Naive thymus-derived CD4-positive, alpha-beta T cell (primary cell): ENCODE measurements at regions not wholly inside any gene's neighbourhood (a gene's known extent, or its start where the extent isn't known, plus 50 kb on each side); places are given as distances from the start of the nearest gene placed in this dataset.

Experiments
- ATAC-seq: fragments of 150-1000 bp; cut with Tn5 transposase; 2 replicates; pipeline ENCODE4 v1.10.0; 2021; ENCODE audit warnings: mild to moderate bottlenecking, moderate library complexity
- CTCF ChIA-PET: fragments of 350-600 bp; sonication (Branson Sonifier 250); formaldehyde crosslinking; loops from one replicate; lab custom pipeline; 2021; ENCODE audit warnings: antibody characterized with exemption; lab: Charles Lee
- POLR2A ChIA-PET: fragments of 350-600 bp; sonication (Branson Sonifier 250); formaldehyde crosslinking; loops from one replicate; lab custom pipeline; 2021; ENCODE audit warnings: antibody characterized with exemption, inconsistent platforms; lab: Charles Lee
- DNase-seq, 9 donors: peaks; one replicate each; pipeline versions ENCODE4 v3.0.0 to v3.0.0-alpha.2; 2020 to 2022; ENCODE audit warnings: mixed read lengths in 1 of 9
- H3K27ac ChIP-seq: one replicate; pipeline ENCODE4 v1.7.0; 2013; ENCODE audit warnings: mild to moderate bottlenecking, low read depth, low read length, moderate library complexity
- H3K27me3 ChIP-seq, 2 donors: one replicate each; pipeline ENCODE4 v1.7.0; 2013; ENCODE audit warnings: low read length in 2 of 2, mild to moderate bottlenecking in 2 of 2, moderate library complexity in 2 of 2; ENCODE audit not compliant: control insufficient read depth in 2 of 2, insufficient read depth in 2 of 2
- H3K36me3 ChIP-seq, 3 experiments: 1 replicate in 2 of 3; 2 replicates in 1 of 3; pipeline ENCODE4 v1.7.0; 2013; ENCODE audit warnings: low read length in 3 of 3, mild to moderate bottlenecking in 3 of 3, moderate library complexity in 1 of 3; ENCODE audit not compliant: insufficient read depth in 3 of 3, control insufficient read depth in 2 of 3
- H3K4me1 ChIP-seq, 2 donors: one replicate each; pipeline ENCODE4 v1.7.0; 2013; ENCODE audit warnings: low read length in 2 of 2, mild to moderate bottlenecking in 2 of 2, moderate library complexity in 1 of 2; ENCODE audit not compliant: control insufficient read depth in 2 of 2, insufficient read depth in 2 of 2
- H3K4me3 ChIP-seq: 2 replicates; pipeline ENCODE4 v1.7.0; 2013; ENCODE audit warnings: mild to moderate bottlenecking, low read length
- H3K9me3 ChIP-seq, 3 experiments: 1 replicate in 2 of 3; 2 replicates in 1 of 3; pipeline ENCODE4 v1.7.0; 2013; ENCODE audit warnings: low read length in 3 of 3; ENCODE audit not compliant: control insufficient read depth in 2 of 3
- H3K27ac Mint-ChIP-seq, 9 donors: one replicate each; pipeline ENCODE4 v1.8.0; 2020 to 2022; ENCODE audit warnings: mixed read lengths in 9 of 9, mild to moderate bottlenecking in 8 of 9, moderate library complexity in 5 of 9, inconsistent platforms in 2 of 9
- H3K27me3 Mint-ChIP-seq, 5 donors: one replicate each; pipeline ENCODE4 v1.8.0; 2021 to 2022; ENCODE audit warnings: mixed read lengths in 5 of 5, mild to moderate bottlenecking in 1 of 5
- H3K36me3 Mint-ChIP-seq, 5 donors: one replicate each; pipeline ENCODE4 v1.8.0; 2020 to 2022; ENCODE audit warnings: mixed read lengths in 5 of 5, mild to moderate bottlenecking in 3 of 5, inconsistent platforms in 1 of 5
- H3K4me1 Mint-ChIP-seq, 7 donors: one replicate each; pipeline ENCODE4 v1.8.0; 2020 to 2022; ENCODE audit warnings: mixed read lengths in 7 of 7, mild to moderate bottlenecking in 3 of 7, inconsistent platforms in 1 of 7
- H3K4me3 Mint-ChIP-seq, 10 donors: one replicate each; pipeline ENCODE4 v1.8.0; 2020 to 2022; ENCODE audit warnings: mild to moderate bottlenecking in 10 of 10, mixed read lengths in 10 of 10, moderate library complexity in 6 of 10, inconsistent platforms in 2 of 10
- H3K9me3 Mint-ChIP-seq, 11 donors: one replicate each; pipeline ENCODE4 v1.8.0; 2020 to 2022; ENCODE audit warnings: mixed read lengths in 11 of 11, mild to moderate bottlenecking in 4 of 11, inconsistent platforms in 1 of 11, moderate library complexity in 1 of 11
- intact Hi-C, 2 donors: fragments of 100-400 bp; cut with micrococcal nuclease; formaldehyde crosslinking; loops; one replicate each; pipeline ENCODE4 v1.15.1; 2023

GRCh38 chr12:46107591-46107990 is 117.2 kb upstream of the SCAF11 start:
- Mint-ChIP-seq H3K27me3 (peaks cover 0 to 10% (median 0%) of the 10 kb centered on the region in 5 donors), H3K36me3 (peaks cover 0 to 8% (median 4%) of the 10 kb centered on the region in 5 donors), H3K27ac (no peak overlapping the region), H3K4me1 (no peaks in the 10 kb centered on the region), H3K9me3 (peaks cover 0 to 16% (median 8%) of the 10 kb centered on the region in 11 donors), H3K4me3 (no peak overlapping the region)
- H3K4me1 ChIP-seq: no peaks in the 10 kb centered on the region
- H3K36me3 ChIP-seq: no peaks in the 10 kb centered on the region
- H3K4me3 ChIP-seq: no peak overlapping the region
- no peaks in the 10 kb centered on the region for H3K27me3 ChIP-seq
- ATAC-seq (no peak), DNase-seq (no peak)
- intact Hi-C loops: no loop called here
- H3K27ac ChIP-seq: no peak overlapping the region
- CTCF ChIA-PET: no interaction called here
- POLR2A ChIA-PET: no interaction called here
- no peaks in the 10 kb centered on the region for H3K9me3 ChIP-seq

GRCh38 chr12:46105735-46106134 is 115.4 kb upstream of the SCAF11 start:
- no peaks in the 10 kb centered on the region for H3K4me1 ChIP-seq
- ATAC-seq (no peak), DNase-seq (no peak)
- intact Hi-C loops: no loop called here
- Mint-ChIP-seq H3K4me1 (no peaks in the 10 kb centered on the region), H3K27me3 (peaks cover 0 to 5% (median 0%) of the 10 kb centered on the region in 5 donors), H3K4me3 (no peak overlapping the region), H3K9me3 (no peaks in the 10 kb centered on the region), H3K36me3 (no peaks in the 10 kb centered on the region), H3K27ac (no peak overlapping the region)
- H3K27ac ChIP-seq: no peak overlapping the region
- POLR2A ChIA-PET: no interaction called here
- CTCF ChIA-PET: no interaction called here
- no peak overlapping the region for H3K4me3 ChIP-seq
- H3K36me3 ChIP-seq: no peaks in the 10 kb centered on the region
- H3K9me3 ChIP-seq: no peaks in the 10 kb centered on the region
- no peaks in the 10 kb centered on the region for H3K27me3 ChIP-seq

- no peaks in the 10 kb centered on the region for H3K4me1 ChIP-seq
- H3K9me3 ChIP-seq: no peaks in the 10 kb centered on the region
- no peak overlapping the region for H3K4me3 ChIP-seq
- intact Hi-C loops: no loop called here
- H3K27me3 ChIP-seq: no peaks in the 10 kb centered on the region
- H3K9me3 Mint-ChIP-seq: peaks cover 0 to 2% (median 0%) of the 10 kb centered on the region in 11 donors
- ATAC-seq: no peak
- POLR2A ChIA-PET: interaction anchor here (0.8 kb wide), 1 partner anchor 159 kb away, joined by 3 read pairs; no protein-coding TSS in a partner anchor
- no peak overlapping the region for H3K4me3 Mint-ChIP-seq
- no peaks in the 10 kb centered on the region for H3K4me1 Mint-ChIP-seq
- no peaks in the 10 kb centered on the region for H3K36me3 ChIP-seq
- no peak overlapping the region for H3K27ac ChIP-seq
- no peaks in the 10 kb centered on the region for H3K36me3 Mint-ChIP-seq
- CTCF ChIA-PET: no interaction called here
- peaks cover 0 to 9% (median 0%) of the 10 kb centered on the region in 5 donors for H3K27me3 Mint-ChIP-seq
- no peak overlapping the region for H3K27ac Mint-ChIP-seq
- no peak for DNase-seq
Observed at GRCh38 chr12:46103559-46104383, 113.4 kb upstream of the SCAF11 start.

- no peak overlapping the region for H3K27ac ChIP-seq
- POLR2A ChIA-PET: no interaction called here
- H3K4me1 ChIP-seq: no peaks in the 10 kb centered on the region
- no peak overlapping the region for H3K4me3 Mint-ChIP-seq
- ATAC-seq (no peak), DNase-seq (no peak)
- CTCF ChIA-PET: no interaction called here
- H3K36me3 ChIP-seq: no peaks in the 10 kb centered on the region
- H3K27ac Mint-ChIP-seq: no peak overlapping the region
- peaks cover 0 to 18% (median 12%) of the 10 kb centered on the region in 5 donors for H3K27me3 Mint-ChIP-seq
- H3K4me3 ChIP-seq: no peak overlapping the region
- no peaks in the 10 kb centered on the region for H3K9me3 ChIP-seq
- H3K9me3 Mint-ChIP-seq: peaks cover 0 to 14% (median 2%) of the 10 kb centered on the region in 11 donors
- H3K4me1 Mint-ChIP-seq: no peaks in the 10 kb centered on the region
- H3K27me3 ChIP-seq: no peaks in the 10 kb centered on the region
- H3K36me3 Mint-ChIP-seq: no peaks in the 10 kb centered on the region
- intact Hi-C loops: no loop called here
Observed at GRCh38 chr12:46101485-46101869, 111.1 kb upstream of the SCAF11 start.

GRCh38 chr12:46100551-46101484 is 110.4 kb upstream of the SCAF11 start:
- no peak overlapping the region for H3K27ac Mint-ChIP-seq
- Histone ChIP-seq H3K27me3 (no peaks in the 10 kb centered on the region), H3K4me1 (no peaks in the 10 kb centered on the region), H3K9me3 (no peaks in the 10 kb centered on the region), H3K27ac (no peak overlapping the region), H3K4me3 (no peak overlapping the region), H3K36me3 (no peaks in the 10 kb centered on the region)
- peaks cover 0 to 23% (median 16%) of the 10 kb centered on the region in 5 donors for H3K27me3 Mint-ChIP-seq
- ChIA-PET CTCF (no interaction called here), POLR2A (no interaction called here)
- no peak for DNase-seq
- intact Hi-C loops: no loop called here
- peaks cover 0 to 18% (median 2%) of the 10 kb centered on the region in 11 donors for H3K9me3 Mint-ChIP-seq
- no peak for ATAC-seq
- H3K36me3 Mint-ChIP-seq: no peaks in the 10 kb centered on the region
- no peaks in the 10 kb centered on the region for H3K4me1 Mint-ChIP-seq
- no peak overlapping the region for H3K4me3 Mint-ChIP-seq

GRCh38 chr12:46089414-46090162 is 99.2 kb upstream of the SCAF11 start:
- Mint-ChIP-seq H3K4me1 (no peaks in the 10 kb centered on the region), H3K27ac (no peak overlapping the region)

More at GRCh38 chr12:46089414-46090162, 99.2 kb upstream of the SCAF11 start:
- Mint-ChIP-seq H3K4me3 (no peak overlapping the region), H3K36me3 (peaks cover 0 to 8% (median 0%) of the 10 kb centered on the region in 5 donors), H3K27me3 (peaks cover 2 to 28% (median 23%) of the 10 kb centered on the region in 5 donors), H3K9me3 (peaks cover 0 to 28% (median 8%) of the 10 kb centered on the region in 11 donors)
- ChIA-PET POLR2A (no interaction called here), CTCF (no interaction called here)
- intact Hi-C loops: no loop called here
- Histone ChIP-seq H3K4me3 (no peak overlapping the region), H3K36me3 (no peaks in the 10 kb centered on the region), H3K27me3 (peaks cover 3% of the 10 kb centered on the region in 2 donors), H3K4me1 (no peaks in the 10 kb centered on the region), H3K27ac (no peak overlapping the region), H3K9me3 (no peaks in the 10 kb centered on the region)
- ATAC-seq (no peak), DNase-seq (no peak)
